PC-9 (cell line): ENCODE measurements at regions not wholly inside any gene's neighbourhood (a gene's known extent, or its start where the extent isn't known, plus 50 kb on each side); places are given as distances from the start of the nearest gene placed in this dataset.

ENCODE experiments used
- BruUV-seq: library from RNA; stranded (reverse); fragments of 400-500 nt; replicated peaks from 2 replicates; lab custom pipeline; 2021; lab: Mats Ljungman, UMichigan
- CTCF ChIA-PET: fragments of 300-600 bp; sonication (Branson Sonifier 250); formaldehyde crosslinking; loops from one replicate; lab custom pipeline; 2022; ENCODE audit warnings: antibody characterized with exemption; lab: Charles Lee
- POLR2A ChIA-PET: fragments of 300-600 bp; sonication (Branson Sonifier 250); formaldehyde crosslinking; loops from one replicate; lab custom pipeline; 2022; ENCODE audit warnings: antibody characterized with exemption; ENCODE audit not compliant: unreplicated experiment; lab: Charles Lee
- DNase-seq, 2 experiments: peaks; one replicate each; pipeline versions ENCODE4 v3.0.0 to v3.0.0-alpha.2; 2015 to 2022; ENCODE audit warnings: mixed read lengths in 1 of 2
- H2AFZ ChIP-seq: fragments of 200-600 bp; sonication (generic); 2 replicates; pipeline ENCODE4 v1.8.1; 2017; ENCODE audit warnings: antibody characterized with exemption
- H3F3A ChIP-seq: fragments of 200-600 bp; sonication (generic); 2 replicates; pipeline ENCODE4 v1.8.1; 2017; ENCODE audit warnings: antibody characterized with exemption, mild to moderate bottlenecking, low read depth; ENCODE audit not compliant: insufficient read depth
- H3K27ac ChIP-seq: fragments of 200-600 bp; sonication (generic); 2 replicates; pipeline ENCODE4 v1.6.1; 2016; ENCODE audit warnings: mixed run types
- H3K27me3 ChIP-seq: fragments of 200-600 bp; sonication (generic); 2 replicates; pipeline ENCODE4 v1.6.1; 2016; ENCODE audit warnings: low read depth, mixed run types; ENCODE audit not compliant: insufficient read depth
- H3K36me3 ChIP-seq: fragments of 200-600 bp; sonication (generic); 2 replicates; pipeline ENCODE4 v1.6.1; 2016; ENCODE audit warnings: low read depth, mixed run types
- H3K4me1 ChIP-seq: fragments of 200-600 bp; sonication (generic); replicated peaks from 2 replicates; pipeline ENCODE4 v1.6.1; 2016; ENCODE audit warnings: mixed run types; ENCODE audit not compliant: insufficient read depth
- H3K4me2 ChIP-seq: fragments of 200-600 bp; sonication (generic); 2 replicates; pipeline ENCODE4 v1.6.1; 2017; ENCODE audit warnings: mixed run types
- H3K4me3 ChIP-seq: fragments of 200-600 bp; sonication (generic); 2 replicates; pipeline ENCODE4 v1.6.1; 2016; ENCODE audit warnings: mixed run types
- H3K79me2 ChIP-seq: fragments of 200-600 bp; sonication (generic); 2 replicates; pipeline ENCODE4 v1.6.1; 2017; ENCODE audit warnings: low read depth, mixed run types
- H3K9me2 ChIP-seq: fragments of 200-600 bp; sonication (generic); 2 replicates; pipeline ENCODE4 v1.8.1; 2017; ENCODE audit warnings: mild to moderate bottlenecking; ENCODE audit not compliant: insufficient read depth
- H3K9me3 ChIP-seq: fragments of 200-600 bp; sonication (generic); 2 replicates; pipeline ENCODE4 v1.8.1; 2016; ENCODE audit warnings: low read depth; ENCODE audit not compliant: insufficient read depth
- H4K20me1 ChIP-seq: fragments of 200-600 bp; sonication (generic); 2 replicates; pipeline ENCODE4 v1.8.1; 2017; ENCODE audit not compliant: insufficient read depth
- CTCF ChIP-seq: fragments of 200-600 bp; sonication (generic); conservative IDR thresholded peaks from 2 replicates; pipeline ENCODE4 v1.6.1; 2017; ENCODE audit warnings: mixed run types, antibody characterized with exemption, mild to moderate bottlenecking, moderate library complexity
- EZH2 ChIP-seq: fragments of 200-600 bp; sonication (generic); IDR thresholded peaks from 2 replicates; pipeline ENCODE4 v1.8.0; 2017; ENCODE audit warnings: antibody characterized with exemption, low read depth
- intact Hi-C: fragments of 100-400 bp; cut with micrococcal nuclease; formaldehyde crosslinking; loops from one replicate; pipeline ENCODE4 v1.10.0; 2022; ENCODE audit not compliant: unreplicated experiment

- Histone ChIP-seq H3K4me2 (no peak overlapping the region), H3F3A (no peaks in the 10 kb centered on the region), H4K20me1 (no peaks in the 10 kb centered on the region), H3K27me3 (no peaks in the 10 kb centered on the region), H3K4me3 (no peak overlapping the region), H3K36me3 (no peaks in the 10 kb centered on the region), H3K9me3 (no peaks in the 10 kb centered on the region), H2AFZ (no peak overlapping the region), H3K4me1 (no peaks in the 10 kb centered on the region), H3K79me2 (no peaks in the 10 kb centered on the region), H3K27ac (no peak overlapping the region), H3K9me2 (0 out of 2 replicates have a peak, but pooled peaks cover 3% of the 10 kb centered on the region)
- ChIA-PET CTCF (no interaction called here), POLR2A (no interaction called here)
- intact Hi-C loops: no loop called here
- DNase-seq: no peak
- no TSS peak for BruUV-seq
- TF ChIP-seq EZH2 (no peak), CTCF (no peak)
Observed at GRCh38 chr7:145681159-145681558, 435.4 kb upstream of the CNTNAP2 start.

GRCh38 chr7:145665499-145666258 is 450.9 kb upstream of the CNTNAP2 start:
- Histone ChIP-seq H3K4me1 (no peaks in the 10 kb centered on the region), H3K9me2 (no peaks in the 10 kb centered on the region), H4K20me1 (no peaks in the 10 kb centered on the region), H3K27me3 (no peaks in the 10 kb centered on the region), H3K36me3 (no peaks in the 10 kb centered on the region), H2AFZ (0 out of 2 replicates have a peak overlapping the region, but pooled peaks have one; percentile 30), H3K27ac (no peak overlapping the region), H3F3A (no peaks in the 10 kb centered on the region), H3K9me3 (no peaks in the 10 kb centered on the region), H3K4me3 (no peak overlapping the region), H3K4me2 (no peak overlapping the region), H3K79me2 (no peaks in the 10 kb centered on the region)
- no TSS peak for BruUV-seq
- intact Hi-C loops: no loop called here
- TF ChIP-seq CTCF (no peak), EZH2 (no peak)
- no peak for DNase-seq
- POLR2A ChIA-PET: no interaction called here
- CTCF ChIA-PET: no interaction called here

DNA sequence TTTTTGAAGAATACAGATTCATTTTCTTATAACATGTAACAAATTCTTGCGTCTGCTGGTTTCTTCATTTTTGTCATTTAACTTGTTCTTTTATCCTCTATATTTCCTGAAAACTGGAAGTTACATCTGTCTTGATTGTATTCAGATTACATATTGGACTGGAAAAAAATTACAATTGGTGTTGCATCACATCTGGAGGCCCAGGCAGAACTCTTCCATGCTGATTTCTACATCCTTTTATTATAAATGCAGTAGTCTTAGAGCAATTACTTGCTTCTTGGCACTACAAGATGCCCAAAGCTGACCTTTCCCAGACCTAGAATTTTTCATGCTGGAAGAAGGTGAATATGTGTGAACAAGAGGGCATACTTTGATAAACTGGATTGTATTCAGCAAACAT is 460.9 kb upstream of the CNTNAP2 start:
- H2AFZ ChIP-seq: no peak overlapping the region
- no peak for DNase-seq
- intact Hi-C loops: no loop called here
- H3K79me2 ChIP-seq: no peaks in the 10 kb centered on the region
- H4K20me1 ChIP-seq: no peaks in the 10 kb centered on the region
- no peaks in the 10 kb centered on the region for H3K36me3 ChIP-seq
- TF ChIP-seq EZH2 (no peak), CTCF (no peak)
- ChIA-PET CTCF (no interaction called here), POLR2A (no interaction called here)
- no peaks in the 10 kb centered on the region for H3K27me3 ChIP-seq
- H3K27ac ChIP-seq: no peak overlapping the region
- no peak overlapping the region for H3K4me2 ChIP-seq
- H3K4me1 ChIP-seq: no peaks in the 10 kb centered on the region
- no peaks in the 10 kb centered on the region; the same call in 1 of the 2 replicates for H3F3A ChIP-seq
- H3K4me3 ChIP-seq: no peak overlapping the region
- BruUV-seq: no TSS peak
- H3K9me3 ChIP-seq: no peaks in the 10 kb centered on the region
- no peaks in the 10 kb centered on the region for H3K9me2 ChIP-seq
